ENCODE measurements at regions not wholly inside any gene's neighbourhood (a gene's known extent, or its start where the extent isn't known, plus 50 kb on each side); places are given as distances from the start of the nearest gene placed in this dataset.

GRCh38 chr2:128602038-128602698, 283.5 kb upstream of the HS6ST1 start:
- FAIRE-seq = no peak
- no peak for DNase-seq (ENCODE audit: low spot score)
- 33% methylated on average over 11 of the region's 11 CpGs for WGBS (ENCODE audit: low lambda C conversion rate)
- in situ Hi-C loops (cut with HindIII; ENCODE audit: extremely low pct_ligation_motif_present, low pct_unique_long_range_greater_than_20kb) = no loop called here
- no peak; the same call in 1 of the 3 replicates for ATAC-seq
- BruUV-seq (replicated peaks) = no TSS peak
- ChIA-PET CTCF (ENCODE audit: low intra/inter-chr PET ratio, low total read pairs) (no interaction called here), POLR2A (no interaction called here)
- Histone ChIP-seq H3K4me1 (ENCODE audit: insufficient read depth, low read length) (no peaks in the 10 kb centered on the region), H2AFZ (ENCODE audit: low read length) (no peak overlapping the region), H3K79me2 (ENCODE audit: insufficient read depth, low read length) (no peaks in the 10 kb centered on the region), H3K9me3 (ENCODE audit: low read length) (no peaks in the 10 kb centered on the region), H4K20me1 (ENCODE audit: insufficient read depth, low read length) (no peaks in the 10 kb centered on the region), H3K27ac (ENCODE audit: extremely low read length, insufficient read depth, low read length) (no peak overlapping the region), H3K9ac (ENCODE audit: insufficient read depth, low read depth, low read length) (no peak overlapping the region), H3K4me2 (ENCODE audit: low read depth, low read length) (no peak overlapping the region), H3K27me3 (ENCODE audit: control insufficient read depth in 1 of 2, insufficient read depth in 2 of 2, low read length in 2 of 2) (peaks cover 3 to 21% of the 10 kb centered on the region in 2 experiments; a peak in 4 of 5 replicates), H3K4me3 (replicated peaks in 1 of 3; ENCODE audit: insufficient read depth in 1 of 3, low read depth in 2 of 3, low read length in 3 of 3) (no peak overlapping the region), H3K36me3 (replicated peaks in 1 of 2; ENCODE audit: control insufficient read depth in 1 of 2, insufficient read depth in 2 of 2, low read length in 2 of 2) (no peaks in the 10 kb centered on the region)
- intact Hi-C loops (cut with micrococcal nuclease; ENCODE audit: unreplicated experiment) = no loop called here
- TF ChIP-seq TFDP1 (CRISPR knock-in tag; IDR thresholded peaks at IDR 0.05; ENCODE audit: borderline replicate concordance) (no peak), SMAD9 (CRISPR knock-in tag; IDR thresholded peaks at IDR 0.05) (no peak), ZSCAN29 (CRISPR knock-in tag; conservative IDR thresholded peaks at IDR 0.05) (no peak), ATF5 (CRISPR knock-in tag; IDR thresholded peaks at IDR 0.05; ENCODE audit: low read depth) (no peak), MAZ (IDR thresholded peaks at IDR 0.05; ENCODE audit: borderline replicate concordance, low read depth, low read length) (no peak), MAZ (CRISPR knock-in tag; IDR thresholded peaks at IDR 0.05; ENCODE audit: low read depth) (no peak), GPBP1L1 (CRISPR knock-in tag; IDR thresholded peaks at IDR 0.05) (no peak), ZNF296 (CRISPR knock-in tag; conservative IDR thresholded peaks at IDR 0.05) (no peak), ZHX2 (IDR thresholded peaks at IDR 0.05; ENCODE audit: low read depth) (no peak), ZHX2 (CRISPR knock-in tag; IDR thresholded peaks at IDR 0.05; ENCODE audit: borderline replicate concordance) (no peak), KAT8 (CRISPR knock-in tag; IDR thresholded peaks at IDR 0.05) (no peak), SKIL (CRISPR knock-in tag; IDR thresholded peaks at IDR 0.05; ENCODE audit: borderline replicate concordance) (no peak), KDM3A (CRISPR knock-in tag; IDR thresholded peaks at IDR 0.05; ENCODE audit: low read depth) (no peak)
